ENCODE measurements at regions not wholly inside any gene's neighbourhood (a gene's known extent, or its start where the extent isn't known, plus 50 kb on each side); places are given as distances from the start of the nearest gene placed in this dataset.

DNA sequence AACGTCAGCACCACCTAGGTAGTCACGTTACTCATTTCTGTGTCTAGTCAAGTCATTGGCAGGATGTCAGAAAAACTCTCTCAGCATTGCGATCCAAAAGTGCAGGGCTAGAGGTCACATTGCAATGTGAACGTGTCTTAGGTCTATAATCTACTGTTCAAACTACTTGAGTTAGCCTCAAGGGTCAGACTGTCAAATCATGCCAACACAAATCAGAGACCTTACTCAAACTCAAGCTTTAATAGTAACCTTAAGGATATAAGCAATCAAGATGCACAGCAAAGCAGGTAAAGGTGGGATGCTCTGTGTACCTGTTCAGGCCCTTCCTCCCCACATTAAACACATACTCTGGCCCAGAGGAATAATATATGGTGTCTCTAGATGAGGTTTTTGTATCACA is 114.4 kb upstream of the NOCT start:
- H3K4me1 ChIP-seq = peaks cover 6% of the 10 kb centered on the region
- no peaks in the 10 kb centered on the region for H3K36me3 ChIP-seq
- no peak for DNase-seq
- no peak overlapping the region for H3K27ac ChIP-seq
- intact Hi-C loops (cut with DNase I) = no loop called here
- H3K4me3 ChIP-seq = no peak overlapping the region
- no peak for ATAC-seq
- TF ChIP-seq, protein P1, sequence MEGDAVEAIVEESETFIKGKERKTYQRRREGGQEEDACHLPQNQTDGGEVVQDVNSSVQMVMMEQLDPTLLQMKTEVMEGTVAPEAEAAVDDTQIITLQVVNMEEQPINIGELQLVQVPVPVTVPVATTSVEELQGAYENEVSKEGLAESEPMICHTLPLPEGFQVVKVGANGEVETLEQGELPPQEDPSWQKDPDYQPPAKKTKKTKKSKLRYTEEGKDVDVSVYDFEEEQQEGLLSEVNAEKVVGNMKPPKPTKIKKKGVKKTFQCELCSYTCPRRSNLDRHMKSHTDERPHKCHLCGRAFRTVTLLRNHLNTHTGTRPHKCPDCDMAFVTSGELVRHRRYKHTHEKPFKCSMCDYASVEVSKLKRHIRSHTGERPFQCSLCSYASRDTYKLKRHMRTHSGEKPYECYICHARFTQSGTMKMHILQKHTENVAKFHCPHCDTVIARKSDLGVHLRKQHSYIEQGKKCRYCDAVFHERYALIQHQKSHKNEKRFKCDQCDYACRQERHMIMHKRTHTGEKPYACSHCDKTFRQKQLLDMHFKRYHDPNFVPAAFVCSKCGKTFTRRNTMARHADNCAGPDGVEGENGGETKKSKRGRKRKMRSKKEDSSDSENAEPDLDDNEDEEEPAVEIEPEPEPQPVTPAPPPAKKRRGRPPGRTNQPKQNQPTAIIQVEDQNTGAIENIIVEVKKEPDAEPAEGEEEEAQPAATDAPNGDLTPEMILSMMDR (IDR thresholded peaks at IDR 0.05) = no peak
- no peaks in the 10 kb centered on the region for H3K27me3 ChIP-seq (ENCODE audit: low read depth)
- H3K9me3 ChIP-seq = no peaks in the 10 kb centered on the region

DNA sequence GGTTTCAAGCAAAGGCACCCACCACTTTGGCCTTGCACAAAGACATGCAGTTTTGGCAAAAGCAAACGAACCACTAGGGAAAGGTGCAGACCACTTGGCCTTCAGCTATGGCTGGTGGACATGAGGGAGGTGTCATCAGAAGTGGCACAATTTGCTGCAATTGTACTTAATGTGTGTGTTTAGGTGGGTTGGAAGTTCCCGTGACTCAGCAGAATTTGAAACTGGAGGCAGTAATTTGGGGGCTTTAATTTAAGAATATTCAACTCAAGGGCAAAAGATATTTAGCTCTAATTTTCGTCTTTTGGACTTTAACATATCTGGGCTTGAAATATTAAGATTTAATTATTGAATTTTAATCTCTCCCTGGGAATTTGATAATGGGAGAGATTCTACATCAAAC is 115.6 kb upstream of the NOCT start:
- intact Hi-C loops (cut with DNase I) = no loop called here
- TF ChIP-seq, protein P1 (IDR thresholded peaks at IDR 0.05) = no peak
- Histone ChIP-seq H3K4me1 (peaks cover 6% of the 10 kb centered on the region), H3K4me3 (no peak overlapping the region), H3K36me3 (no peaks in the 10 kb centered on the region), H3K9me3 (no peaks in the 10 kb centered on the region), H3K27ac (no peak overlapping the region), H3K27me3 (ENCODE audit: low read depth) (no peaks in the 10 kb centered on the region)
- DNase-seq = no peak
- ATAC-seq = no peak

- no peak overlapping the region for H3K27ac ChIP-seq
- TF ChIP-seq, protein P1 (IDR thresholded peaks at IDR 0.05) = no peak
- no peak for ATAC-seq
Measured at GRCh38 chr4:138898282-138898681, 117.3 kb upstream of the NOCT start.

GRCh38 chr4:138897811-138898226 is 117.8 kb upstream of the NOCT start:
- Histone ChIP-seq H3K27me3 (ENCODE audit: low read depth) (no peaks in the 10 kb centered on the region), H3K36me3 (no peaks in the 10 kb centered on the region), H3K4me1 (peaks cover 6% of the 10 kb centered on the region), H3K9me3 (no peaks in the 10 kb centered on the region), H3K4me3 (no peak overlapping the region), H3K27ac (no peak overlapping the region)
- DNase-seq (no peak), ATAC-seq (peak in 1 of 2 donors; percentile 64)
- TF ChIP-seq, protein P1 (IDR thresholded peaks at IDR 0.05) = no peak
- intact Hi-C loops (cut with DNase I) = no loop called here

More at GRCh38 chr4:138898282-138898681, 117.3 kb upstream of the NOCT start:
- no peaks in the 10 kb centered on the region for H3K9me3 ChIP-seq
- H3K4me1 ChIP-seq = peaks cover 6% of the 10 kb centered on the region
- intact Hi-C loops (cut with DNase I) = no loop called here
- H3K4me3 ChIP-seq = no peak overlapping the region
- DNase-seq = no peak
- H3K36me3 ChIP-seq = no peaks in the 10 kb centered on the region
- H3K27me3 ChIP-seq (ENCODE audit: low read depth) = no peaks in the 10 kb centered on the region

- Histone ChIP-seq H3K36me3 (no peaks in the 10 kb centered on the region), H3K9me3 (no peaks in the 10 kb centered on the region), H3K4me1 (peaks cover 6% of the 10 kb centered on the region), H3K27me3 (ENCODE audit: low read depth) (no peaks in the 10 kb centered on the region), H3K27ac (no peak overlapping the region), H3K4me3 (no peak overlapping the region)
- intact Hi-C loops (cut with DNase I) = no loop called here
- ATAC-seq (peak; percentile 70 to 94), DNase-seq (peak; percentile 65)
- TF ChIP-seq, protein P1 (IDR thresholded peaks at IDR 0.05) = no peak
Measured at GRCh38 chr4:138894709-138895108, 120.9 kb upstream of the NOCT start.

DNA sequence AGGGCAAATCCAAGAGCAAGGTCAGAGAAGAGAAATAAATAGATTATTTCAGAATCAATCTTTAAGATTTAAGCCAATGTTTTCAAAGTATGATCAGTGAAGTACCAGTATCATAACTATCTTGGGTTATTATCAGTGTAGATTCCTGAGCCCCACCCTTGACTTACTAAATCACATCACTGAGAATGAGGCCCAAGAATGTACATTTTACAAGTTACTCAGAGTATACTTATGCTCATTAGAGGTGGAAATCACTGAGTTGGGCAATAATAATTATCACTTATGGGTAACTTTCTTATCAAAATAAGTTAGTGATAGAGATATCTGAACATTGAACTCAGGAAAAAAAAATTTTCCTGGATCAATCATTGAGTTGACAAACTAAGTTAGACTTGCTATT is 121.6 kb upstream of the NOCT start:
- H3K27ac ChIP-seq = no peak overlapping the region
- TF ChIP-seq, protein P1 (IDR thresholded peaks at IDR 0.05) = no peak
- no peaks in the 10 kb centered on the region for H3K27me3 ChIP-seq (ENCODE audit: low read depth)
- H3K36me3 ChIP-seq = no peaks in the 10 kb centered on the region
- H3K4me1 ChIP-seq = peaks cover 6% of the 10 kb centered on the region
- intact Hi-C loops (cut with DNase I) = no loop called here
- H3K4me3 ChIP-seq = no peak overlapping the region
- ATAC-seq = no peak
- DNase-seq = no peak
- no peaks in the 10 kb centered on the region for H3K9me3 ChIP-seq

Measured in lower lobe of right lung (tissue), 2 donors.